ENCODE measurements at regions not wholly inside any gene's neighbourhood (a gene's known extent, or its start where the extent isn't known, plus 50 kb on each side); places are given as distances from the start of the nearest gene placed in this dataset.
A peak's percentile ranks its signal among the peaks of the same experiment; 100 is the strongest.

GRCh38 chr12:24605466-24605865, 343.4 kb downstream of the BCAT1 start:
- no peak for TF ChIP-seq CTCF (IDR thresholded peaks at IDR 0.05; ENCODE audit: low read depth, low read length)
- no peak for TF ChIP-seq EZH2phosphoT487 (IDR thresholded peaks at IDR 0.05; ENCODE audit: low read depth)
- no peak overlapping the region for H3K4me3 ChIP-seq (ENCODE audit: low read length)
- no peaks in the 10 kb centered on the region for H3K79me2 ChIP-seq (ENCODE audit: low read length)
- peaks cover 23% of the 10 kb centered on the region for H3K4me1 ChIP-seq (ENCODE audit: low read length)
- H3K27ac ChIP-seq (ENCODE audit: low read length): no peak overlapping the region
- H3K9ac ChIP-seq (ENCODE audit: low read length): no peak overlapping the region
- no peaks in the 10 kb centered on the region; the same call in 1 of the 2 replicates for H3K9me3 ChIP-seq (ENCODE audit: insufficient read depth, low read length)
- H3K27me3 ChIP-seq (ENCODE audit: low read depth, low read length): no peaks in the 10 kb centered on the region
- H4K20me1 ChIP-seq (ENCODE audit: insufficient read depth, low read length): no peaks in the 10 kb centered on the region
- no peak overlapping the region for H2AFZ ChIP-seq (ENCODE audit: low read depth, low read length)
- no peaks in the 10 kb centered on the region for H3K36me3 ChIP-seq (replicated peaks; ENCODE audit: low read depth, low read length)
- no peak overlapping the region for H3K4me2 ChIP-seq (ENCODE audit: low read length)

- peaks cover 42% of the 10 kb centered on the region for H3K4me1 ChIP-seq (ENCODE audit: low read length)
- no peaks in the 10 kb centered on the region for H3K79me2 ChIP-seq (ENCODE audit: low read length)
- TF ChIP-seq CTCF (IDR thresholded peaks at IDR 0.05; ENCODE audit: low read depth, low read length) (no peak), EZH2phosphoT487 (IDR thresholded peaks at IDR 0.05; ENCODE audit: low read depth) (no peak)
- peak overlapping the region; percentile 64; the same call in 1 of the 2 replicates for H2AFZ ChIP-seq (ENCODE audit: low read depth, low read length)
- H3K4me2 ChIP-seq (ENCODE audit: low read length): peak overlapping the region; percentile 51
- H3K4me3 ChIP-seq (ENCODE audit: low read length): no peak overlapping the region
- no peaks in the 10 kb centered on the region; the same call in 1 of the 2 replicates for H3K9me3 ChIP-seq (ENCODE audit: insufficient read depth, low read length)
- H3K36me3 ChIP-seq (replicated peaks; ENCODE audit: low read depth, low read length): peaks cover 4% of the 10 kb centered on the region
- peak overlapping the region; percentile 33; the same call in 1 of the 2 replicates for H3K9ac ChIP-seq (ENCODE audit: low read length)
- peak overlapping the region; percentile 57 for H3K27ac ChIP-seq (ENCODE audit: low read length)
- H4K20me1 ChIP-seq (ENCODE audit: insufficient read depth, low read length): no peaks in the 10 kb centered on the region
- H3K27me3 ChIP-seq (ENCODE audit: low read depth, low read length): no peaks in the 10 kb centered on the region
Measured at GRCh38 chr12:24603371-24603770, 345.5 kb downstream of the BCAT1 start.

- H3K4me1 ChIP-seq (ENCODE audit: low read length): peaks cover 61% of the 10 kb centered on the region
- peak overlapping the region; percentile 34; the same call in 1 of the 2 replicates for H2AFZ ChIP-seq (ENCODE audit: low read depth, low read length)
- H3K79me2 ChIP-seq (ENCODE audit: low read length): no peaks in the 10 kb centered on the region
- TF ChIP-seq EZH2phosphoT487 (IDR thresholded peaks at IDR 0.05; ENCODE audit: low read depth) (no peak), CTCF (IDR thresholded peaks at IDR 0.05; ENCODE audit: low read depth, low read length) (no peak)
- H3K9ac ChIP-seq (ENCODE audit: low read length): peak overlapping the region; percentile 52
- H3K4me2 ChIP-seq (ENCODE audit: low read length): peak overlapping the region; percentile 65
- peaks cover 4% of the 10 kb centered on the region for H3K36me3 ChIP-seq (replicated peaks; ENCODE audit: low read depth, low read length)
- H3K9me3 ChIP-seq (ENCODE audit: insufficient read depth, low read length): no peaks in the 10 kb centered on the region
- peak overlapping the region; percentile 28 for H3K4me3 ChIP-seq (ENCODE audit: low read length)
- H4K20me1 ChIP-seq (ENCODE audit: insufficient read depth, low read length): no peaks in the 10 kb centered on the region
- peak overlapping the region; percentile 84 for H3K27ac ChIP-seq (ENCODE audit: low read length)
- no peaks in the 10 kb centered on the region for H3K27me3 ChIP-seq (ENCODE audit: low read depth, low read length)
Measured at GRCh38 chr12:24600996-24601395, 347.9 kb downstream of the BCAT1 start.

GRCh38 chr12:24600551-24600950, 348.4 kb downstream of the BCAT1 start:
- H3K27me3 ChIP-seq (ENCODE audit: low read depth, low read length): no peaks in the 10 kb centered on the region
- H3K4me2 ChIP-seq (ENCODE audit: low read length): peak overlapping the region; percentile 65
- no peaks in the 10 kb centered on the region for H3K79me2 ChIP-seq (ENCODE audit: low read length)
- H3K4me3 ChIP-seq (ENCODE audit: low read length): peak overlapping the region; percentile 28
- peak overlapping the region; percentile 84 for H3K27ac ChIP-seq (ENCODE audit: low read length)
- H2AFZ ChIP-seq (ENCODE audit: low read depth, low read length): peak overlapping the region; percentile 34; the same call in 1 of the 2 replicates
- H3K9me3 ChIP-seq (ENCODE audit: insufficient read depth, low read length): no peaks in the 10 kb centered on the region
- H3K9ac ChIP-seq (ENCODE audit: low read length): peak overlapping the region; percentile 52
- peaks cover 65% of the 10 kb centered on the region for H3K4me1 ChIP-seq (ENCODE audit: low read length)
- no peaks in the 10 kb centered on the region for H4K20me1 ChIP-seq (ENCODE audit: insufficient read depth, low read length)
- no peak for TF ChIP-seq EZH2phosphoT487 (IDR thresholded peaks at IDR 0.05; ENCODE audit: low read depth)
- TF ChIP-seq CTCF (IDR thresholded peaks at IDR 0.05; ENCODE audit: low read depth, low read length): no peak
- peaks cover 4% of the 10 kb centered on the region for H3K36me3 ChIP-seq (replicated peaks; ENCODE audit: low read depth, low read length)

All from OCI-LY3 (cell line).